Fibroblast of skin of back (primary cell): ENCODE measurements at regions not wholly inside any gene's neighbourhood (a gene's known extent, or its start where the extent isn't known, plus 50 kb on each side); places are given as distances from the start of the nearest gene placed in this dataset.

ENCODE experiments used
- DNase-seq: peaks from one replicate; pipeline ENCODE4 v3.0.0-alpha.2; 2013

DNA sequence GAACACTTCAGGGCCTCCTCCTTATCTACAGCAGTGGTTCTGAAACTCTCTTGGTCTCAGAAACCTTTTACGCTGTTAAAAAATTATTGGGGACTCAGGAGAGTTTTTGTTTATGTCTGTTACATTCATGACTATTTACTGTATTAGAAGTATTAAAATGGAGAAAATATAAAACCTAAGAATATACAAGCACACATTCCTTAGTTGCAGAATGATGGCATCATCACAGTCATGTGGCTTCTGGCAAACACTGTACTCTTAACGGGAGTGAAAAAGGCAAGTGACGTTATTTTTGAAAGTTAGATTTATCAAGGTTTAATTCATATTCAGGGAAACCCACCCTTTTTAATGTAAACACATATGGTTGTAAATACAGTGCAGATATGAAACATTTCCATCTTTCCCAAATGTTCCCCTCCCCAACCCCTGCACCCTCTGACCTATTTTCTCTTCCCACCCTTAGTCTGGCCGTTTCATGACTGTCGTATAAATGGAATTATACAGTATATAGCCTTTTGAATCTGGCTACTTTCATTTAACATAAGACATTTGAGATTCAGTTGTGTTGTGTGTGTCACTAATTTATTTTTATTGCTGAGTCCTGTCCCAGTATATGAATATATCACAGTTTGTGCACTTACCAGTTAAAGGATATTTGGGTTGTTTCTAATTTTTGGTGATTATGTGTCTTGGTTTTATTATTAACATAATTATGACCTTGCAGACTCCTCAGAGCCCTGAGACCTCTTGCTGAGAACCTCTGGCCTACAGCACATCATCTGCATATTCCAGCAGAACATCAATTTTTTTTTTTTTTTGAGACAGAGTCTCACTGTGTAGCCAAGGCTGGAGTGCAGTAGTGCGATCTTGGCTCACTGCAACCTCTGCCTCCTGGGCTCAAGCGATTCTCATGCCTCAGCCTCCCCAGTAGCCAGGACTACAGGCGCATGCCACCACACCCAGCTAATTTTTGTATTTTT, 457.0 kb downstream of the PCNX1 start:
- DNase-seq: peak; percentile 60

DNA sequence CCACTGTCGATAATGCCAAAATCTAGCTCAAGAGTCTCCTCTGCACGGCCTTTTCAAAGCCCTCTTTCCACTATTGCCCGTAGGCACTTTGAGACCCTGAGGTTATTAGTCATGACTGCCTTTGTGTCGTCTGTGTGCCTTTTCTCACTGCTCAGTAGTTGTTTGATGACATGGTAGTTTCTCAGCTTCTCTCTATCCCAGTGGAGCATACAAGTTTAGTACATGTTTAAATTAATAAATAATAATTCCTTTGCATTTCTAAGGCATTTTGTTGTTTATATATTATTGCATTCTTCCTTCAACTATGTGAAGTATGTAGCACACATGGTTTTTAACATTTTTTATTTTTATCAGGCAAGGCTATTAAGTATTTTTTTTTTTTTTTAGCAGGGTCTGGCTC, 458.1 kb downstream of the PCNX1 start:
- DNase-seq: peak; percentile 78

- peak; percentile 62 for DNase-seq
These were observed 459.6 kb downstream of the PCNX1 start for GRCh38 chr14:71366861-71367260.

- DNase-seq: peak; percentile 79
These were observed 464.6 kb downstream of the PCNX1 start for GRCh38 chr14:71371711-71372396.

DNA sequence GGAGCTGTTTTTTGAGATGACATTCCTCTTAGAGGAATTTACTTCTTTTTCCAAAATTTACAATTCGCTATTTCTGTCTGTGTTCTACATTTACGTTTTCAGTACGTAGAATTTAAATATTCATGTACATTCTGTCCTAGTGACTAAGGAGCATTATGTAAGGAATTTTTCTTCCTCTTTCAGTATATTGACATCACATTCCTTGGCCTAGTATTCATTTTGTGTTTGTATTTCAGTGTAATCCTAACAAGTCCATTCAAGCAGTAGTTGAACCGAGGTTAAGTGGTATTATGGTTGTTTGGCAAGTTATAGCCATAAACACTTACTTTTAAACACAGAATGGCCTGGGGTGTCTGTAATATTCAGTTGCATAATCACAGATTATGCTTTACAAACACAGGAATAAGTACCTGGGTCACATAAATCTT, 465.2 kb downstream of the PCNX1 start:
- DNase-seq: peak; percentile 84

DNA sequence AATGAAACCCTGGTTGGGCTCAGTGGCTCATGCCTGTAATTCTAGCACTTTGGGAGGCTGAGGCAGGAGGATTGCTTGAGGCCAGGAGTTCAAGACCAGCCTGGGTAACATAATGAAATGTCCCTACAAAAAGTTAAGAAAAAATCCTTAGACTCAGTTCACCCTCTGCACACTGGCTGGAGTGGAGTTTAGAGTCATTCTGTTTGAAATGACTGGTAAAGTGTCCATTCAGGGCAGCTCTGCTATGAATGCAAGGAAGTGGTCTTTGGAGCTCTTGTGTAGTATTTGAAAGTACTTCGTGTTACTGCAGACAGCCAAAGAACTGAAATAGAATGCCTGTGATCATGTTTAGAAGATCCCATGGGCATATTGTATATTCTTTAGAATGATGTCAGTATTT, 466.5 kb downstream of the PCNX1 start:
- DNase-seq: no peak

- no peak for DNase-seq
These were observed 467.7 kb downstream of the PCNX1 start for GRCh38 chr14:71374989-71375388.

DNA sequence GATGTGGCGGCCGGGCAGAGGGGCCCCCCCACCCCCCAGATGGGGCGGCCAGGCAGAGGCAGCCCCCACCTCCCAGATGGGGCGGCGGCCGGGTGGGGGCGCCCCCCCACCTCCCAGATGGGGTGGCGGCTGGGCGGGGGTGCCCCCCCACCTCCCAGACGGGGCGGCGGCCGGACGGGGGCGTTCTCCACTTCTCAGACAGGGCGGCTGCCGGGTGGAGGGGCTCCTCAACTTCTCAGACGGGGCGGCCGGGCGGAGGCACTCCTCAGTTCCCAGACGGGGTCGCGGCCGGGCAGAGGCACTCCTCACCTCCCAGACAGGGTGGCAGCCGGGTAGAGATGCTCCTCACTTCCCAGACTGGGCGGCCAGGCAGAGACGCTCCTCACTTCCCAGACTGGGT, 469.8 kb downstream of the PCNX1 start:
- no peak for DNase-seq

DNA sequence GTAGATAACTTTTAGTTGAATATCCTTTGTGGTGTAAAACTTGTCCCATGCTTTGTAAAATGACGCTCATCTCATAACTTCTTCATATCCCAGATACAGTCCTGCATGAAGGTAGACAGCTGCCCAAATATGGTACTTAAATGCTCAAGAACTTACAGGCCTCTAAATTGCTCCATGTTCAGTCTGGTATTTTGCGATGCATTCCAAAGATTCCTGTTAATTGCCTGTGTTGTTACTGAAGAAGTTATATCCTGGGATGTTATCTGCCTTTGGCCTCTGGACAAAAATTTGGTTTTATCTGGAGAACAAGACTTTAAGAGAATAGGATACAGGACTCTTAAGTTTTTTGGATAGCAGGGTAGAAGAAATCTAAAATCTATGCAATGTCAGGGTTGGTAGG, 473.0 kb downstream of the PCNX1 start:
- DNase-seq: peak; percentile 87

DNA sequence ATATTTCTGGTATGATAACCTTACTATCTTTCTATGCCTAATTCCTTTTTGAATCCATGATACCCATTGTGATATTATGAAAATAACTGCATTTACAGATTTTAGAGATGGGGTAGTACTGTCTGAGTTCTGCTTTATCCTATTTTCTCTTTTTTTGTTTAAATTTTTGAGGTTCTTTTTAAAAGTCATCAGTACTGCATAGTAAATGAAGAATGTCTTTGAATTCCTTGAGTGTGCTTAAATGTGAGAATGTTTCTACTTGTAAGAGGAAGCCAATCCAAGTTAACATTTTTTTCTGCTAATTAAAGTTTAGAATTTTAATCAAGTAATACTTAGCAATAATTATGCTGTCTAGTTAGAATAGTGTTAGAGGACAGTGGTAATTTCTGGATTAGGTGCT, 474.6 kb downstream of the PCNX1 start:
- no peak for DNase-seq

DNA sequence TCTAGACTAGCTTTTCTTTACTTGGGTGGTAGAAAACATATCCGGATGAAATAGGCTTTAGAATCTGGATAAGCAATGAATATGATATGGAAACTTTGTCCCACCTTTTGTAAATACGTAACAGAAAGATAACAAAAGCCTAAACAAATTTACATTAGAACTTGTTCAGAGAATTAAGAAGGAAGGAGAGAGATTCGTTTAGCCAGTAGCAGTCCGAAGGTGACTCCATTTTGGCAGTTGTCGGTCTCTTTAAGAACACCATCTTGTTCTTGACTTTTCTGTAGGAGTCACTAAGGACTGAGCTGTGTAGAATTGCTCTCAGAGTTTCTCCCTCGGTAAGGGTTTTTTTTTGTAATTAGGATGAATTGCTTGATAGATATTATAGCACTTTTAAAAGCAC, 475.1 kb downstream of the PCNX1 start:
- DNase-seq: no peak

DNA sequence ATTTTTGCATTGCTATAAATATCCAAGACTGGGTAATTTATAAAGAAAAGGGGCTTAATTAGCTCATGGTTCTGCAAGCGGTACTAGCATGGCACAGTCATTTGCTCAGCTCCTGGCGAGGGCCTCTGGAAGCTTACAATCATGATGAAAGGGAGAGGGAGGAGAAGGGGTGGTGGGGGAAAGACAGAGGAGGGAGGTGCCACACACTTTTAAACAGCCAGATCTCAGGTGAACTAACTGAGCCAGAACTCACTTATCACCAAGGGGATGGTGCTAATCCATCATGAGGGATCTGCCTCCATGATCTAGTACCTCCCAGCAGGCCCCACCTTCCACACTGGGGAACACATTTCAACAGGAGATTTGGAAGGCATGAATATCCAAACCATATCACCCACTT, 476.3 kb downstream of the PCNX1 start:
- DNase-seq: no peak

DNA sequence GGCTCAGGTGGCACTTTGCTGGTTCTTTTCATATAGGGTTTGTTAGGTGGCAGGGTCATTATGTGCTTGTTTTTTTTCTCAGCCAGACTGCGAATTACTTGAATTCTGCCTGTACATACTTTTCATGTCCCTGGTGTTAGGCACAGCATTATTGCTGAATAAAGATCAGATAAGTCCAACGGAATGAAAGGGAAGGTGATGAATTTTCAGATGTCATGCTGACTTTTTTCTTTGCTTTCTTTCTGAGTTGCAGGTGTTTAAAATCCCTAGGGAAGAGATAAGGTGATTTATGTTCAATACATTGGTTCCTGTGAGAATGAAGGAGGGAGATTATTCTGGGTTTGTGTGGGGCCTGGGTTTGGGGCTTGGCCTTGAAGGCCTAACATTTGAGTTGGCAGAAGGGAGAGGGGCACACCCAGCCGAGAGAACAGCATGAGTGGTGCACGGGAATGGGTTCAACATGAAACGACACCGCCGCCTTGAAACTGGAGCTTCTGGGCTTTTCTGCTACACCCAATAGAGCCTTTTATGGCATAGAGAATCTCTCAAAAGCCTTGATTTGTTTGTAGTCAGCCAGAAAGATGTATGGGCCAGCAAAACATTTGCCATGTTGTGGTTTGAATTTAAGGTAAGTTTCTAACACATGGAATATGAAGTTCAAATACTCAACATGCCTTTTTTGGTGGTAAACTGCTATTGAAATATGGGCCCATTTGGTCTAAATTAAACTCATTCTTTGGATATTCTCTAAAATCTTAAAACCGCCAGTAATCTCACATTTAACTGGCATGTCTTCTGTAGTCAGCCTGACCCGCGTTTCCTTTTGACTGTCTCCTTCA, 477.0 kb downstream of the PCNX1 start:
- no peak for DNase-seq

DNA sequence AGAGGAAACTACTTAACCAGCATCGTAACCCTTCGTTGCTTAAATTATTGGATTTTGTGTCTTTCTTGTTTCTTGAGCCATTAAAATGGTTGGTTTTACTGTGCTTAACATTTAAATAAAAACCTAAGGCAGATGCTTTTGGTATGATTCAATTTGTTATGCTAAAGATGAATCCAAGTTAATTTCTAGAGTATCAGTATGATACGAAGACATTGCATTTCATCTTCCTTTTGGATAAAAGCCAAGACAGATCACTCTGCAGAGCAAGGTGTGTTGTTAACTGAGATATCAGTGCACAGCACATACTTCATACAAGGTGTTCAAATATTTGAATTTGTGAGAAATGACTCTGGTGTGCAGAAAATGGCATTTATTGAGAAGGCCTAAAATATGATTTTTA, 480.5 kb downstream of the PCNX1 start:
- no peak for DNase-seq

- no peak for DNase-seq
These were observed 481.1 kb downstream of the PCNX1 start for GRCh38 chr14:71388336-71388735.

- DNase-seq: no peak
These were observed 481.6 kb downstream of the PCNX1 start for GRCh38 chr14:71388862-71389261.

GRCh38 chr14:71394386-71394785, 487.1 kb downstream of the PCNX1 start:
- DNase-seq: no peak

GRCh38 chr14:71395151-71395604, 487.9 kb downstream of the PCNX1 start:
- DNase-seq: peak; percentile 64

GRCh38 chr14:71395636-71396035, 488.4 kb downstream of the PCNX1 start:
- DNase-seq: peak; percentile 76

DNA sequence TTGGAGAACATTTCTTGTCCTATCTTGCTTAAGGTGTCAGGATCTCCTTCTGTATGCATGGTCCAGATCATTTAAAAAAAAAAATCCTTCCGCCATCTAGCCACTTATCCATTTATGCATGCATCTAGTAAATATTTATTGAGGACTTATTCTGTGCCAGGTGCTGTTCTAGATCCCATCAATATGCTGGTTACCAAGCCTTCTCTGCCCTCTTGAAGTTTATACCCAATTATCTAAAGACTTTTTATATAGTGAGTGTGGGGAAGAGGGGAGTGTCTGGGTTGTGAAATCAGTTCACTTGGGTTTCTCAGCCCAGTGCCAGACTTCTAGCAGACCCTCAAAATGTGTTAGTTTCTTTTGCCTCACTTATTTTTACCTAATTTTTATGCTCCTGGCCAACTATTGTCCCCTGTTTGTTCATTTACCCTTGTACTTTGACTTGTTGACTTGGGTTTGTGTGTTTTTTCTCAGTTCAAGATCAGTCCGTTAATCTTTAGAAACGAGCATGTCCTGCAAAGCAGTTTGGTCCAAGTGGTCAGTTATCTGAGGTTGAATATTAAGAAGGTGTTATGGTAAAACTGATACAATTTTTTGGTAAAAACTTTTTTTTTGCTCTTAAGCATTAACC, 488.9 kb downstream of the PCNX1 start:
- no peak for DNase-seq

DNA sequence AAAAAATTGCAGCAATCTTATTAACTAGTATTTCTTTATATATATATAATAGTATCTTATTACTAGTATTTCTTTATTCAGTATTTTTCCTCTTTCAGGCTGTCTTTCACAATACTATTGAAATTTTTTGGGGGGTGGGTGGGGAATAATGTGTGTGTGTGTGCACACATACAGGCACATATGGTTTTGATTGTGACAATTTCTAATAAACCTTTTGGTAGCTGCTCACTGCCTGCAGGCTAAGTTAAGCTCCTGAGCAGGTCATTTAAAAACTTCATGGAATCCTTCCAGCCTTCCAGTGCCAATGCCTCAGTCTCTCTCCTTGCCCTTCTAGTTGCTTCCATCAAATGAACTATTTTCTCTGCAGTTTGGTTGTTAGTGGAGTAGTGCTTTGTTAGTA, 490.1 kb downstream of the PCNX1 start:
- no peak for DNase-seq

DNA sequence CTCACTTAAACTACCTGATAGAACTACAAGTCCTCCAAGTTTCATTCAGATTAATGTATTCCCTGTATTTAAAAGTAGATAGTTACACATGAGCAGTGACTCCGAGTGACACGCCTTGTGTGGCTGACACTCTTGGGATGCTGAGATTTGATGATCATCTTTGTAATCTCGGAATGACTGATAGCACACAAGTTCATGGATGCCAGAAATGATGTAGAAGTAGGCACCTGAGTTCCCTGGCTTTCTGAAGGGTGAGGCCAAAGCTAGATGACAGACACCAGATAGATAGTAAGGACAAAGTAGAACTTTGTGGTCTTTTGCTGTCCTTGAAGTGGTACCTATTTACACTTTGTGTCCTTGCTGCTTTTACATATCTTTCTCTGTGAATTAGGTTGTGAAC, 491.2 kb downstream of the PCNX1 start:
- DNase-seq: no peak
